GM12872 (cell line): ENCODE measurements at regions not wholly inside any gene's neighbourhood (a gene's known extent, or its start where the extent isn't known, plus 50 kb on each side); places are given as distances from the start of the nearest gene placed in this dataset.

Experiments used
- CTCF ChIP-seq: IDR thresholded peaks from 3 replicates; pipeline ENCODE4 v1.5.1; 2011; ENCODE audit warnings: low read depth, mild to moderate bottlenecking, low read length, moderate library complexity; ENCODE audit not compliant: insufficient read depth

DNA sequence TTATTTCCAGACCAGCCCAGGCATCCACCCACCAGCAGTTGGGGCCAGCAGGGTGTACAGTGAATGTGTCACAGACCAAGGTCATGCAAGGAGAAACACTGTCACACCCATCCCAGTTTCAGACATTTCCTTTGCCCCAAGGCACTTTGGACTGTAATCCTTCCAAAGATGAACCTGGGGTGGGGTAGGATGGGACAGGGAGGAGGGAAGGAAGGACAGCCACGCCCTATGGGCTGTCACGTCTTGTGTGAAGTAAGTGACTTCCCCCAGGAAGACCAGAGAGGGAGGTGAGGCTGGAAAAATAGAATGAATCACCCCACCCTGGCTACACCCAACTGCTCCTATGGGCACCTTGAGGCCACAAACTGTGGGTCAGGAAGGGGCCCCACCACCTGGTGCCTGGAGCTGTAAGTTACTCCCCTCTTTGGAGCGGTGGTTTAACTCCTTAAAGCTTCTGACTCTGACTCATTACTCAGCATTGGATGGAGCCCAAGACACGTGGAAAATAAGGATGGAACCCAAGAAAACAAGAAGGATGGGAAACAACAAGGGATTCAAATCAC is 349.9 kb upstream of the KLF3 start:
- no peak for TF ChIP-seq CTCF

DNA sequence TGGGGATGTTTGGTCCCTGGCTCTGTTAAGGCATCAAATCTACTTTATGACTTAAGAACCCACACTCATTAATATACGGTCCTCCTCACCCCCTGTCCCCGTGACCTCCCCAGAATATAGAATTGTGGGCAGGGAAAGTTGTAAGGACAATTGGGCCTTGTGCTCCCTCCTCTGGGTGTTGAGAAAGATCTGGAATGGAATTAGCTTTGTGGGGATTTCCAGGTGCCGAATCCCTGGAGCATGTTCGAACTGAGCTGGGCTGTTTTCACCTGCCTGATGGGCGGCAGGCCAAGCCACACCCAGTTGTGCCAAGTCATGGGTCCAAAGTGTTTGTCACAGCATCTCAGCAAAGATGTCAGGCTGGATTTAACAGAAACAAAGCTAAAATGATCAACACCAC is 349.3 kb upstream of the KLF3 start:
- no peak for TF ChIP-seq CTCF

DNA sequence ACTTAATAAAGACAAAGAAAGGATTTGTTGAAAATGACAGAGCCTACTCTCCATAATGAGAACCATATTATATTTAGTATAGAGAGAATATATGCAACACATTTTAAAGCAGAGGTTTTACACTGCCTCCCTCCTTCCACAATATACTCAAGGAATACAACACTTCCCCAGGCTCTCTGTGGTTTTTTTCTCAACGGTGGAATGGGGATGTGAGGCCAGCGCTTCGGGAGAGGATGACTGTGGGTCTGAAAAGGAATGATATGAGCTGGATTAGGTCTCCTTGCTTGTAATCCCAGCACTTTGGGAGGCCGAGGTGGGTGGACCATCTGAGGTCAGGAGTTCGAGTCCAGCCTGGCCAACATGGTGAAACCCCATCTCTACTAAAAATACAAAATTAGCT is 348.7 kb upstream of the KLF3 start:
- TF ChIP-seq CTCF = no peak

DNA sequence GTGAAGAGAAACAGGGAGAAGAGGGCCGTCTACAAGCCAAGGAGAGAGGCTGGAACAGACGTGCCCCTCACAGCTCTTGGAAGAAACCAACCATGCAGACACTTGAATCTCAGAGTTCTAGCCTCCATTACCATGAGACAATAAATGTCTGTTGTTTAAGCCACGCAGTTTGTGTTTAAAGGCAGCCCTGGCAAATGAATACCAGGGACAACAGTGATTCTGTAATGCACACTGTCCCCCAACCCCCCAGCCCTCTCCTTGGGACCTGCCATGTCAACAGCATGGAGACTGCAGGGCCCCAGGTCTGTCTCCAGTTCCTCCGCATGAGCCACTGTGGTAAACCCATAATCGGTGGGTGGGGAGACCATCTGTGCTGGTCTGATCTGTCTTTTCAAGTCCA is 348.0 kb upstream of the KLF3 start:
- no peak for TF ChIP-seq CTCF

DNA sequence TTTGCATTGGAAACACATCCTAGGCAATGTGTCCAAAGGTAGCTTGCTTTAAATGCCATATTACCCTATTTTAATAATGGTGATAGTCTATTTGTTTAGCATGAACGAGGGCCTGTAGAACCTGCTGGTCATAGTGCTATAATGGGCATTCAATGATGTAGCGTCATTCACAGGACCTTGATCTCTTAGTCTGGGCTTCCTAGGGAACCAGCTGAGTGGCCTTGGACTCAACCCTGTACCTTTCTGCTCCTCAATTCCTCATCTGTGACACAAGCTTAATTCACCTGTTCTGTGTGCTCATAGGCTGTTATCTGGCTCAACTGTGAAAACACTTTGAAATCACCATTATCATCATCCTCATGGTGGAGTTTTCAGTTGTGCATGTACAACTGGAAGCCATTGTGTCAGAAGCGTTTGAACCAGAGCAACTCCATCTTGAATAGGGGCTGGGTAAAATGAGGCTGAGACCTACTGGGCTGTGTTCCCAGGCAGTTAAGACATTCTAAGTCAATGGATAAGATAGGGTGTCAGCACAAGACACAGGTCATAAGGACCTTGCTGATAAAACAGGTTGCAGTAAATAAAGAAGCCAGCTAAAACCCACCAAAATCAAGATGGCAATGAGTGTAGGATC is 346.8 kb upstream of the KLF3 start:
- TF ChIP-seq CTCF = no peak

DNA sequence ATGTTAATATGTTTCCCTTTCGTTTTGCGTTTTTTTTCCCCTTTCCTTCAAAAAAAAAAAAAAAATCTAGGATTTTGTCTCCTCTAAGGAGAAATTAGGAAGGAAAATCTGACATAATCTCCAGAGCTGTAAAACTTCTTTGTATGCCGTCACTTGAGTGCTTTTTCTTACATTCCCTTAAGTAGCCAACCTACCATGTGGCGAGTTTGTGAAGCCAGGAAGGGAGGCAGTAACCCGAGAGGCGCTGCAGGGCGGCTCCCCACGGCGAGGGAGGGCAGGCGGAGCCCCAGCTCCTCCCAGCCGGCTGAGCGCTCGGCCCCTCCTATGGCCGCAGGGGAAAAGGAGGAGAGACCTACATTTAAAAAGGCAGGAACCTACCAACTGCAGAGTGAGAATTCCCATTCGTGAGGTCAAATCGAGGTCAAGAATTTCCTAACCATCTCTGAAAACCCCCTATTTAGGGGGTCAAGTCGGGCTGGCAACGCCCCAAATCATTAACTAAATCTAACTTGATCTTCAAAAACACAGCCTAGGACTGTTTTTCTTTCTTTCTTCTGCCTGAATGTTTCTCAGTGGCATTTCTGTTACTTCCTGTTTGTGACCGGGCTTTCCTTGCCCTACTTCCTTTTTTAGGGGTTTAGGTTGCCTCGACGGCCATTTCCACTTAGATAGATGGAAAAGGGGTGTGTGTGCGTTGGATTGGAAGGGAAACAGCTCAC is 345.1 kb upstream of the KLF3 start:
- TF ChIP-seq CTCF = 0 out of 3 replicates have a peak, but pooled peaks have one; percentile 14

- TF ChIP-seq CTCF = peak; percentile 98
These were observed 344.3 kb upstream of the KLF3 start for GRCh38 chr4:38319456-38320342.
